ENCODE measurements at regions not wholly inside any gene's neighbourhood (a gene's known extent, or its start where the extent isn't known, plus 50 kb on each side); places are given as distances from the start of the nearest gene placed in this dataset.

- Histone ChIP-seq H3K4me3 (ENCODE audit: extremely low read depth, insufficient read depth, low read length, poor library complexity, severe bottlenecking) (no peak overlapping the region), H3K9me3 (ENCODE audit: control insufficient read depth, low read length) (no peaks in the 10 kb centered on the region), H3K36me3 (ENCODE audit: control insufficient read depth, insufficient read depth, low read length) (no peaks in the 10 kb centered on the region), H3K4me1 (ENCODE audit: control insufficient read depth, insufficient read depth, low read length, poor library complexity, severe bottlenecking) (peaks cover 40% of the 10 kb centered on the region), H3K27ac (ENCODE audit: low read depth, low read length, severe bottlenecking) (no peak overlapping the region)
- WGBS, 2 experiments (ENCODE audit: insufficient coverage in 2 of 2): 63 to 92% methylated on average over 4 to 9 of the region's 10 CpGs
Observed at GRCh38 chr10:110355141-110355831, 50.6 kb upstream of the SMNDC1 start.

- 89% methylated on average over 7 to 9 of the region's 9 CpGs for WGBS, 2 experiments (ENCODE audit: insufficient coverage in 2 of 2)
- Histone ChIP-seq H3K36me3 (ENCODE audit: control insufficient read depth, insufficient read depth, low read length) (no peaks in the 10 kb centered on the region), H3K4me3 (ENCODE audit: extremely low read depth, insufficient read depth, low read length, poor library complexity, severe bottlenecking) (no peak overlapping the region), H3K4me1 (ENCODE audit: control insufficient read depth, insufficient read depth, low read length, poor library complexity, severe bottlenecking) (peaks cover 40% of the 10 kb centered on the region), H3K9me3 (ENCODE audit: control insufficient read depth, low read length) (no peaks in the 10 kb centered on the region), H3K27ac (ENCODE audit: low read depth, low read length, severe bottlenecking) (no peak overlapping the region)
Observed at GRCh38 chr10:110355922-110356627, 51.4 kb upstream of the SMNDC1 start.

GRCh38 chr10:110356628-110357245 is 52.0 kb upstream of the SMNDC1 start:
- Histone ChIP-seq H3K4me1 (ENCODE audit: control insufficient read depth, insufficient read depth, low read length, poor library complexity, severe bottlenecking) (peaks cover 40% of the 10 kb centered on the region), H3K36me3 (ENCODE audit: control insufficient read depth, insufficient read depth, low read length) (no peaks in the 10 kb centered on the region), H3K9me3 (ENCODE audit: control insufficient read depth, low read length) (no peaks in the 10 kb centered on the region), H3K27ac (ENCODE audit: low read depth, low read length, severe bottlenecking) (no peak overlapping the region), H3K4me3 (ENCODE audit: extremely low read depth, insufficient read depth, low read length, poor library complexity, severe bottlenecking) (no peak overlapping the region)
- WGBS, 2 experiments (ENCODE audit: insufficient coverage in 2 of 2): 77 to 85% methylated on average over 15 of the region's 19 CpGs

- Histone ChIP-seq H3K27ac (ENCODE audit: low read depth, low read length, severe bottlenecking) (no peak overlapping the region), H3K9me3 (ENCODE audit: control insufficient read depth, low read length) (no peaks in the 10 kb centered on the region), H3K36me3 (ENCODE audit: control insufficient read depth, insufficient read depth, low read length) (no peaks in the 10 kb centered on the region), H3K4me1 (ENCODE audit: control insufficient read depth, insufficient read depth, low read length, poor library complexity, severe bottlenecking) (peaks cover 42% of the 10 kb centered on the region), H3K4me3 (ENCODE audit: extremely low read depth, insufficient read depth, low read length, poor library complexity, severe bottlenecking) (no peak overlapping the region)
- WGBS, 2 experiments (ENCODE audit: insufficient coverage in 2 of 2): 94 to 96% methylated on average over 15 to 16 of the region's 17 CpGs
Observed at GRCh38 chr10:110357252-110357780, 52.6 kb upstream of the SMNDC1 start.

- Histone ChIP-seq H3K27ac (ENCODE audit: low read depth, low read length, severe bottlenecking) (no peak overlapping the region), H3K9me3 (ENCODE audit: control insufficient read depth, low read length) (no peaks in the 10 kb centered on the region)
- 94 to 97% methylated on average over 9 of the region's 9 CpGs for WGBS, 2 experiments (ENCODE audit: insufficient coverage in 2 of 2)
Observed at GRCh38 chr10:110357871-110358270, 53.2 kb upstream of the SMNDC1 start.

GRCh38 chr10:110358278-110358677 is 53.6 kb upstream of the SMNDC1 start:
- peaks cover 32% of the 10 kb centered on the region for H3K4me1 ChIP-seq (ENCODE audit: control insufficient read depth, insufficient read depth, low read length, poor library complexity, severe bottlenecking)

More at GRCh38 chr10:110357871-110358270, 53.2 kb upstream of the SMNDC1 start:
- Histone ChIP-seq H3K36me3 (ENCODE audit: control insufficient read depth, insufficient read depth, low read length) (no peaks in the 10 kb centered on the region), H3K4me3 (ENCODE audit: extremely low read depth, insufficient read depth, low read length, poor library complexity, severe bottlenecking) (no peak overlapping the region), H3K4me1 (ENCODE audit: control insufficient read depth, insufficient read depth, low read length, poor library complexity, severe bottlenecking) (peaks cover 36% of the 10 kb centered on the region)

GRCh38 chr10:110358869-110359629 is 54.3 kb upstream of the SMNDC1 start:
- no peak overlapping the region for H3K27ac ChIP-seq (ENCODE audit: low read depth, low read length, severe bottlenecking)
- H3K36me3 ChIP-seq (ENCODE audit: control insufficient read depth, insufficient read depth, low read length): no peaks in the 10 kb centered on the region
- H3K4me3 ChIP-seq (ENCODE audit: extremely low read depth, insufficient read depth, low read length, poor library complexity, severe bottlenecking): no peak overlapping the region
- 65 to 75% methylated on average over 7 of the region's 7 CpGs for WGBS, 2 experiments (ENCODE audit: insufficient coverage in 2 of 2)
- H3K9me3 ChIP-seq (ENCODE audit: control insufficient read depth, low read length): no peaks in the 10 kb centered on the region
- H3K4me1 ChIP-seq (ENCODE audit: control insufficient read depth, insufficient read depth, low read length, poor library complexity, severe bottlenecking): peaks cover 25% of the 10 kb centered on the region

More at GRCh38 chr10:110358278-110358677, 53.6 kb upstream of the SMNDC1 start:
- Histone ChIP-seq H3K4me3 (ENCODE audit: extremely low read depth, insufficient read depth, low read length, poor library complexity, severe bottlenecking) (no peak overlapping the region), H3K9me3 (ENCODE audit: control insufficient read depth, low read length) (no peaks in the 10 kb centered on the region), H3K36me3 (ENCODE audit: control insufficient read depth, insufficient read depth, low read length) (no peaks in the 10 kb centered on the region), H3K27ac (ENCODE audit: low read depth, low read length, severe bottlenecking) (no peak overlapping the region)
- WGBS, 2 experiments (ENCODE audit: insufficient coverage in 2 of 2): 86% methylated on average over 1 of the region's 1 CpG; no CpG with 5 or more reads in 1 of the 2 experiments

- Histone ChIP-seq H3K4me1 (ENCODE audit: control insufficient read depth, insufficient read depth, low read length, poor library complexity, severe bottlenecking) (peaks cover 24% of the 10 kb centered on the region), H3K36me3 (ENCODE audit: control insufficient read depth, insufficient read depth, low read length) (no peaks in the 10 kb centered on the region), H3K4me3 (ENCODE audit: extremely low read depth, insufficient read depth, low read length, poor library complexity, severe bottlenecking) (no peak overlapping the region), H3K27ac (ENCODE audit: low read depth, low read length, severe bottlenecking) (no peak overlapping the region), H3K9me3 (ENCODE audit: control insufficient read depth, low read length) (no peaks in the 10 kb centered on the region)
- 78% methylated on average over 3 to 4 of the region's 5 CpGs for WGBS, 2 experiments (ENCODE audit: insufficient coverage in 2 of 2)
Observed at GRCh38 chr10:110360857-110361474, 56.2 kb upstream of the SMNDC1 start.

- no peaks in the 10 kb centered on the region for H3K36me3 ChIP-seq (ENCODE audit: control insufficient read depth, insufficient read depth, low read length)
- H3K9me3 ChIP-seq (ENCODE audit: control insufficient read depth, low read length): no peaks in the 10 kb centered on the region
- 53 to 66% methylated on average over 4 of the region's 5 CpGs for WGBS, 2 experiments (ENCODE audit: insufficient coverage in 2 of 2)
- peaks cover 17% of the 10 kb centered on the region for H3K4me1 ChIP-seq (ENCODE audit: control insufficient read depth, insufficient read depth, low read length, poor library complexity, severe bottlenecking)
- H3K27ac ChIP-seq (ENCODE audit: low read depth, low read length, severe bottlenecking): no peak overlapping the region
- H3K4me3 ChIP-seq (ENCODE audit: extremely low read depth, insufficient read depth, low read length, poor library complexity, severe bottlenecking): no peak overlapping the region
Observed at GRCh38 chr10:110361800-110362456, 57.2 kb upstream of the SMNDC1 start.

All from mesodermal cell (in vitro differentiated cells).